Stimulated activated CD8-positive, alpha-beta memory T cell treated with anti-CD3 and anti-CD28 coated beads, Interleukin-2, amount 100 ng/mL, for 48 hours (primary cell): ENCODE measurements at regions not wholly inside any gene's neighbourhood (a gene's known extent, or its start where the extent isn't known, plus 50 kb on each side); places are given as distances from the start of the nearest gene placed in this dataset.

Experiments used
- DNase-seq, 2 donors: peaks; one replicate each; pipeline ENCODE4 v3.0.0-alpha.2; 2020; ENCODE audit warnings: low read depth in 2 of 2

DNA sequence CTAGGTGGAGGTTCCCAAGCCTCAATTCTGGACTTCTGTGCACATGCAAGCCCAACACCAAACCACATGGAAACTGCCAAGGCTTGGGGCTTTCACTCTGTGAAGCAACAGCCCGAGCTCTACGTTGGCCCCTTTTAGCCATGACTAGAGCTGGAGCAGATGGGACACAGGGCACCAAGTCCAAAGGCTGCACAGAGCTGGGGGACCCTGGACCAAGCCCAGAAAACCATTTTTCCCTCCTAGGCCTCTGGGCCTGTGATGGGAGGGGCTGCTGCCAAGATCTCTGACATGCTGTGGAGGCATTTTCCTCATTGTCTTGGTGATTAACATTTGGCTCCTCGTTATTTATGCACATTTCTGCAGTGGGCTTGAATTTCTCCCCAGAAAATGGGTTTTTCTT, 258.7 kb upstream of the ACTRT1 start:
- no peak for DNase-seq

DNA sequence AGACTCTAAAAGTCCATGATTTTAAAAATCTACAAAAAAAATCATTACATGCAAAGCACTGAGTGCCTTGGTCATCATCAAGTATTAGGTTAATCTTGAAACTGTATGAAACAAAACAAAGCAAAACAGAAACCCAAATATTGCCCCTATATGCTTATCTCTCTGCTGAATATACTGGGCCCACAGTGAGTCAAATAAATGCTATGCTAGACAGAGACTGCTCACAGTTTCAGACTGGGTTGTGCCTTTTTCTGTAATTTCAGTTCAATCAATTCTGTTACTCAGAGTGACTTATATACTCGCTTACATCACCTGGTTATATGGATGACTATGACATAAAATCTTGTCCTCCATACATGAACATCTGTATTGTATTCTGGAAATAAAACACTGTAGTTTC, 257.1 kb upstream of the ACTRT1 start:
- no peak for DNase-seq

DNA sequence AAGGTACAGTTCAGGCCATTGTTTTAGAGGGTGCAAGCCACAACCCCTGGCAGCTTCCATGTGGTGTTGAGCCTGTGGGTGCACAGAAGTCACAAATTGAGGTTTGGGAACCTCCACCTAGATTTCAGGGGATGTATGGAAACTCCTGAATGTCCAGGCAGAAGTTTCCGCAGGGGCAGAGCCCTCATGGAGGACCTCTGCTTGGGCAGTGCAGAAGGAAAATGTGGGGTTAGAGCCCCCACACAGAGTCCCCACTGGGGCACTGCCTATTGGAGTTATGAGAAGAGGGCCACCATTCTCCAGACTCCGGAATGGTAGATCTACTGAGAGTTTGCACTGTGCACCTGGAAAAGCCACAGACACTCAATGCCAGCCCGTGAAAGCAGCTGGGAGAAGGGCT, 242.0 kb upstream of the ACTRT1 start:
- no peak for DNase-seq

DNA sequence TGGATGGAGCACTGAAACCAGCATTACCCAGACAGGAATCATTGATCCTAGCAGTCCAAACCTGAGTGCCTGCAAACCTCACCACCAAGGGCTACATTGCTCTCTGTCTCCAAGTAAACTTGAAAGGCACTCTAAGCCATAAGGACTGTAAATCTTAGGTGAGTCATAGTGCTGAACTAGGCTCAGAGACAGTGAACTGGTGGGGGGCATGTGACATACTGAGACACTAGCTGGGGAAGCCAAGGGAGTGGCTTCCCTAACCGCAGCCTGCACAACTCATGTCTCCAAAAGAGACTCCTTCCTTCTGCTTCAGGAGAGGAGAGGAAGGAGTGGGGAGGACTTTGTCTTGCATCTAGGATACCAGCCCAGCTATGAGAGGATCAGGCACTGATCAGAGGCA, 235.5 kb upstream of the ACTRT1 start:
- DNase-seq: no peak

DNA sequence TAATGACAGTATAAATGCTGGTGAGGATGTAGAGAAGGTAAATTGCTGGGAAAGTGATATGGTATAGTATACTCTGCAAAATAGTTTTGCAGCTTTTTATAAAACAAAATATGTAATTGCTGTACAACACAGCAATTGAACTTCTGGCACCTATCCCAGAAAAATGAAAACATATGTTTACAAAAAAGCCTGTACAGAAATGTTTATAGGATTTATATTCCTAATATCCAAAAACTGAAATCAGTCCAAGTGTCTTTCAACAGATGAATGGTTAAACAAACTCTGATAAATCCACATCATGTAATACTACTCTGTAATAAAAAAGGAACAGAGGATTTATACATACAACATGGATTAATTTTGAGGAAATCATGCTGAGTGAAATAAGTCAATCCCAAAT, 198.4 kb upstream of the ACTRT1 start:
- DNase-seq: no peak

DNA sequence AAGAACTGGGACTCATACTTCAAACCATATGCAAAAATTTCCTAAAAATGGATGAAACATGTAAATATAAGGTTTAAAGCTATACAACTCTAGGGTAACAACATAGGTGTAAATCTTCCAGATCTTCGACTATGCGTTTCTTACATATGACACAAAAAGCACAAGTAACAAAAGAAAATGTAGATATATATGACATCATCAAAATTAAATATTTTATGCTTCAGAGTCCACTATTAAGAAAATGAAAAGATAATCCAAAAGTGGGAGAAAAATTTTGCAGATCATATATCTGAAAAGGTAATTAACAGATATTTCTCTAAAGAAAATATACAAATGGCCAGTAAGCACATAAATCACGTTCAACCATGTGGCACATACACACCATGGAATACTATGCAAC, 164.2 kb upstream of the ACTRT1 start:
- no peak for DNase-seq

DNA sequence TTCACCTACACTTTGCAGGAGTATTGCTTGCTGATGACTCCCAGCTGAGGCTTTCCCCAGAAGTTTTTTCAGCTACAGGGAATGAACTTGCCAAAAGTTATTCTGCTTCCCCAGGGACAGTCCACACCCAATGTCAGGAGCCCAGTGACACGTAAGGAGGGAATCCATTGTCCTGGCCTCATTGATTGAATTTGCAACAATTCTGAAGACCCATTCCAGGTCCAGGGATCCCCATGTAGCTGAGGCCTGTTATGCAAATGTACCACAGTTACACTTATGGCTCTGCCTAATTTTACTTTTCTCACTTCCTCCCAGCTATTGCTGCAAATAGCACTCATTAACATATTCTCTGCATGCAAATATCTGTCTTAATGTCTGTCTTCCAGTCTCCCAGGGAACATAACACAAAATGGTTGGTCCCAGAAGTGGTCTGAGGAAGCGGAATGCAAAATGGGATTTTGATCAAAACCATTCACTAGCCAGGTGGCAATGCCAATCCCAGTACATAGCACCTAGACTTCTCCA, 113.7 kb upstream of the ACTRT1 start:
- DNase-seq: no peak

DNA sequence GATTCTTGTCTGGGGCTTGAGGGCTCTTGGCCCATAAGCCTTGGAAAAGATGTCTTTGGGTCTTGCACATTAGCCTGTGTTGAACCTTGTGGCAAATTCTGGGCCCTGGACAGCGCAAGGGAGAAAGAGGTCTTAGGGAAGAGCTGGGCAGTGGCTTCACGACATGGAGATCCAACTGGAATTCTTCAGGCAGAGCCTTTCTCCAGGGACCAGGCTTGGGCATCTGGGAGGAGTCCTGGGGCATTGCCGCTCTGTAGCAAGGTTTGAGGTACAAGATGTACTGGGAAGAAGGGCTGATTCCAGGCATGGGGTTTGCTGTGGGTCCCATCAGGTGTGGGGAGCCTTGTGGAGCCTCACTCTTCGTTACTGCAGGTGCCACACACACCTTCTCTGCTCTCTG, 104.0 kb upstream of the ACTRT1 start:
- no peak for DNase-seq

DNA sequence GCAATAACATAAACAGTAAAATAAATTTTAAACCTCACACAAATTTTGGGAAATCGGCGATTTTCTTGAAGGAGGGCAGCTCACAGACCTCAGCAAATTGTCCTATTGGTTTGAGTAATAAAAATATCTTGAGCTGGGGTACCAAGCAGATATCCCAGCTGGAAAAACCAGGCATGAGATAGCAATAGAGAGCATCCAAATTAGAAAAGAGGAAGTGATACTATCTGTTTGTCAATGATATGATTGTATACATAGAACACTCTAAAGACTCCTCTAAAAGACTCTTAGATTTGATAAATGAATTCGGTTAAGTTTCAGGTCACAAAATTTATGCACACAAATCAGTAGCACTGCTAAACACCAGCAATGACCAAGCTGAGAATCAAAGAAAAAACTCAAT, 90.5 kb upstream of the ACTRT1 start:
- no peak for DNase-seq

DNA sequence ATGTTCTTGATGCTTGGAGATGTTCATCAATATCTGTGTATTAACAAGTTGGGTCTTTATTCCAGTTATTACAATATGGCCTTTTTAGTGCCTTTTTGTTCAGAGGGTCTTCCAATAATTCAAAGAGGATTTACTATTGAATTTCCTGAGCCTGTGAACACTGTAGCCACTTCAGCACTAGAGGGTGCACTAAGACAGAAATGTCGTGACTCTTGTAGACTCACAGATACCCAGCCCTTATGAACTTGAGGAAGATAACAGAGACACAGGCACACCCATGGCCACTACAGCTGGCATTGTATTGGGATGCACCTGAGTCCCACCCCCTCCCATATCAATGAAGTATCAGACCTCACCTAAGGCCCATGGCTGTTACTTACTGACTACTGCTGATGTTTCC, 54.4 kb upstream of the ACTRT1 start:
- DNase-seq: no peak

DNA sequence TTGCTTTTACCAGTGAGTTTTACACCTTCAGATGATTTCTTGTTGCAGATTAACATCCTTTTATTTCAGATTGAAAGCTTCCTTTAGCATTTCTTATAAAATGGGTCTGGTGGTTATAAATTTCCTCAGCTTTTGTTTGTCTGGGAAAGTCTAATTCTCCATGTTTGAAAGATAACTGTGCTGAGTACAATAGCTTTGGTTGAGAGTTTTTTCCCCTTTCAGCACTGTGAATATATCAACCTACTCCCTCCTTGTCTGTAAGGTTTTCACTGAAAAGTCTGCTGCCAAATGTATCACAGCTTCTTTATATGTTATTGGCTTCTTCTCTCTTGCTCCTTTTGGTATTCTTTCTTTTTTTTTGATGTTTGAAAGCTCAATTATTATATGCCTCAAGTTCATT, 53.5 kb upstream of the ACTRT1 start:
- DNase-seq: no peak
